Gastroesophageal sphincter (tissue), 4 donors: ENCODE measurements at regions not wholly inside any gene's neighbourhood (a gene's known extent, or its start where the extent isn't known, plus 50 kb on each side); places are given as distances from the start of the nearest gene placed in this dataset.

Experiments
- ATAC-seq: fragments of 150-250 bp; one replicate; pipeline ENCODE4 v1.9.1; 2016; ENCODE audit warnings: mild to moderate bottlenecking, moderate library complexity
- H3K27ac ChIP-seq, 4 donors: fragments of 200-600 bp; sonication (generic) in 3 of 4; 1 replicate in 3 of 4; 2 replicates in 1 of 4; pipeline ENCODE4 v1.5.1; 2016 to 2019
- H3K27me3 ChIP-seq: fragments of 200-600 bp; sonication (generic); one replicate; pipeline ENCODE4 v1.5.1; 2019
- H3K36me3 ChIP-seq, 2 donors: fragments of 200-600 bp; sonication (generic); one replicate each; pipeline ENCODE4 v1.5.1; 2019; ENCODE audit warnings: control low read depth in 1 of 2
- H3K4me1 ChIP-seq, 3 donors: fragments of 200-600 bp; sonication (generic); 1 replicate in 2 of 3; 2 replicates in 1 of 3; pipeline ENCODE4 v1.5.1; 2016 to 2019; ENCODE audit warnings: control low read depth in 2 of 3
- H3K4me3 ChIP-seq, 2 donors: fragments of 200-600 bp; sonication (generic); one replicate each; pipeline ENCODE4 v1.5.1; 2019; ENCODE audit warnings: mild to moderate bottlenecking in 1 of 2, moderate library complexity in 1 of 2
- H3K9me3 ChIP-seq, 3 donors: fragments of 200-600 bp; sonication (generic); one replicate each; pipeline ENCODE4 v1.5.1; 2017 to 2019; ENCODE audit warnings: control low read depth in 2 of 3
- EP300 ChIP-seq: sonication (generic); formaldehyde crosslinking; IDR thresholded peaks from one replicate; pipeline ENCODE4 v1.6.1; 2017; ENCODE audit warnings: antibody characterized with exemption, mild to moderate bottlenecking
- POLR2A ChIP-seq, 2 donors: fragments of 450-650 bp; IDR thresholded peaks; one replicate each; pipeline ENCODE4 v1.6.1; 2017; ENCODE audit warnings: antibody characterized with exemption in 2 of 2, mild to moderate bottlenecking in 2 of 2, moderate library complexity in 1 of 2
- POLR2AphosphoS5 ChIP-seq: sonication (generic); formaldehyde crosslinking; IDR thresholded peaks from one replicate; pipeline ENCODE4 v1.6.1; 2017; ENCODE audit warnings: antibody characterized with exemption
- WGBS, 2 donors: methylation state at CpG; one replicate each; pipeline ENCODE4 v1.1.5; 2018; ENCODE audit warnings: low coverage in 1 of 2; 5-methylcytosine and 5-hydroxymethylcytosine counted together
- TF ChIP-seq, protein P1 (sequence below), 4 experiments: fragments of 200-600 bp in 2 of 4; fragments of 450-650 bp in 2 of 4; sonication (generic) in 1 of 4; IDR thresholded peaks; one replicate each; pipeline ENCODE4 v1.5.1; 2017 to 2019; ENCODE audit warnings: antibody characterized with exemption in 4 of 4, mild to moderate bottlenecking in 2 of 4, moderate library complexity in 2 of 4

GRCh38 chr9:107991581-107991980 lies 502.0 kb upstream of the KLF4 start:
- Histone ChIP-seq H3K36me3 (no peaks in the 10 kb centered on the region), H3K27me3 (no peaks in the 10 kb centered on the region), H3K9me3 (no peaks in the 10 kb centered on the region), H3K27ac (no peak overlapping the region), H3K4me1 (no peaks in the 10 kb centered on the region), H3K4me3 (no peak overlapping the region)
- no CpG with 5 or more reads among the region's 4 CpGs for WGBS, 2 donors
- no peak for ATAC-seq
- TF ChIP-seq POLR2AphosphoS5, result no peak
- no peak for TF ChIP-seq EP300
- TF ChIP-seq, protein P1, sequence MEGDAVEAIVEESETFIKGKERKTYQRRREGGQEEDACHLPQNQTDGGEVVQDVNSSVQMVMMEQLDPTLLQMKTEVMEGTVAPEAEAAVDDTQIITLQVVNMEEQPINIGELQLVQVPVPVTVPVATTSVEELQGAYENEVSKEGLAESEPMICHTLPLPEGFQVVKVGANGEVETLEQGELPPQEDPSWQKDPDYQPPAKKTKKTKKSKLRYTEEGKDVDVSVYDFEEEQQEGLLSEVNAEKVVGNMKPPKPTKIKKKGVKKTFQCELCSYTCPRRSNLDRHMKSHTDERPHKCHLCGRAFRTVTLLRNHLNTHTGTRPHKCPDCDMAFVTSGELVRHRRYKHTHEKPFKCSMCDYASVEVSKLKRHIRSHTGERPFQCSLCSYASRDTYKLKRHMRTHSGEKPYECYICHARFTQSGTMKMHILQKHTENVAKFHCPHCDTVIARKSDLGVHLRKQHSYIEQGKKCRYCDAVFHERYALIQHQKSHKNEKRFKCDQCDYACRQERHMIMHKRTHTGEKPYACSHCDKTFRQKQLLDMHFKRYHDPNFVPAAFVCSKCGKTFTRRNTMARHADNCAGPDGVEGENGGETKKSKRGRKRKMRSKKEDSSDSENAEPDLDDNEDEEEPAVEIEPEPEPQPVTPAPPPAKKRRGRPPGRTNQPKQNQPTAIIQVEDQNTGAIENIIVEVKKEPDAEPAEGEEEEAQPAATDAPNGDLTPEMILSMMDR (IDR thresholded peaks at IDR 0.05), result no peak
- TF ChIP-seq POLR2A (IDR thresholded peaks at IDR 0.05), result no peak

GRCh38 chr9:107989544-107989943 lies 500.0 kb upstream of the KLF4 start:
- Histone ChIP-seq H3K4me1 (no peaks in the 10 kb centered on the region), H3K27me3 (no peaks in the 10 kb centered on the region), H3K36me3 (no peaks in the 10 kb centered on the region), H3K4me3 (no peak overlapping the region), H3K27ac (peak overlapping the region in 3 of 4 donors; percentile 36 to 46 (median 43)), H3K9me3 (no peaks in the 10 kb centered on the region)
- peak; percentile 87 for ATAC-seq
- 72 to 86% methylated on average over 1 to 2 of the region's 2 CpGs for WGBS, 2 donors
- TF ChIP-seq EP300, result no peak
- TF ChIP-seq POLR2AphosphoS5, result peak; percentile 72

- Histone ChIP-seq H3K27ac (peak overlapping the region in 3 of 4 donors; percentile 36 to 46 (median 43)), H3K4me3 (no peak overlapping the region), H3K4me1 (no peaks in the 10 kb centered on the region), H3K9me3 (no peaks in the 10 kb centered on the region), H3K27me3 (no peaks in the 10 kb centered on the region), H3K36me3 (no peaks in the 10 kb centered on the region)
- TF ChIP-seq, protein P1 (IDR thresholded peaks at IDR 0.05), result no peak
- no peak for TF ChIP-seq POLR2AphosphoS5
- TF ChIP-seq POLR2A (IDR thresholded peaks at IDR 0.05), result no peak
- no peak for TF ChIP-seq EP300
- peak; percentile 73 for ATAC-seq
- WGBS, 2 donors, result 27 to 52% methylated on average over 4 of the region's 4 CpGs
Measured at GRCh38 chr9:107989099-107989498, 499.5 kb upstream of the KLF4 start.

DNA sequence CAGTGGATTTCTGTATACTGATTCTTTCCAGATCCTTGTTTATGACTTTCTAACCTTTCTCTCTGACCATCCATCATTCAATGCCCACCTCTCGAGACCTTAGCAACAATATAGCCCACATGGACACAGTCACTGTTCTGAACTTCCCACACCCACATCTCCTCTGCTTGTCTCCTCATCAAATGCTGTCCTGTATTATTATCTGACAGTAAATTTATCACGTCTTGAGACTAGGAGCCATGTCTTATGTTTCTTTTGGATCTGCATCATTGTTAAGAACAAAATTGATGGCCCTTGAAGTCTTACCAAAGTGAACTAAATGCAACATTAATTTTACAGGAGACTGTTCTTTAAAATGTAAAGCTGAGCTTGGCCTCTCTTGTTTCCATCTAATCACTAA lies 495.4 kb upstream of the KLF4 start:
- Histone ChIP-seq H3K9me3 (no peaks in the 10 kb centered on the region), H3K4me1 (peaks cover 0 to 5% (median 0%) of the 10 kb centered on the region in 3 donors), H3K36me3 (no peaks in the 10 kb centered on the region), H3K27ac (no peak overlapping the region), H3K27me3 (no peaks in the 10 kb centered on the region), H3K4me3 (no peak overlapping the region)
- 70 to 90% methylated on average over 2 of the region's 2 CpGs for WGBS, 2 donors
- TF ChIP-seq EP300 (no peak), POLR2A (IDR thresholded peaks at IDR 0.05) (no peak), POLR2AphosphoS5 (no peak)
- TF ChIP-seq, protein P1 (IDR thresholded peaks at IDR 0.05), result no peak
- no peak for ATAC-seq

DNA sequence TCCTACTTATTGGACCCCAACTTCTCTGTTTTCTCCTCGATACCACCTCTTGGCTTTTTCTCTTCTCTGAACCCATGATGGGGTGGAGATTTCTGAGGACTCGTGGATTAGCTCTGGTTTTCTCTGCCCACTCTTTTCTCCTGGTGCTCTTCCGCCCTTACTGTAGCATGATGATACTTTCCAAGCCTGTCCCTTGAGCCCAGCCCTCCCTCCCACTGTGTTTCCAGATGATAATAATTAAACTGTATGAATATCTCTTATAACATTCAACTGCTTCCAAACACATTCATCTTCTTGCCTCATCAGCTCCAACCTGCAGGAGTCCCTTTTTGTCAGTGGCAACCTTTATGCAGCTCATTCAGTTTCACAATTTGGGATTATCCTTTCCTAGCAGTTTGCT lies 494.2 kb upstream of the KLF4 start:
- peak overlapping the region in 1 of 4 donors; percentile 44 for H3K27ac ChIP-seq
- 69 to 88% methylated on average over 3 of the region's 3 CpGs for WGBS, 2 donors
- no peaks in the 10 kb centered on the region for H3K27me3 ChIP-seq
- no peaks in the 10 kb centered on the region for H3K9me3 ChIP-seq
- TF ChIP-seq EP300, result no peak
- TF ChIP-seq, protein P1 (IDR thresholded peaks at IDR 0.05), result no peak
- TF ChIP-seq POLR2A (IDR thresholded peaks at IDR 0.05), result no peak
- TF ChIP-seq POLR2AphosphoS5, result no peak
- no peaks in the 10 kb centered on the region for H3K36me3 ChIP-seq
- H3K4me3 ChIP-seq, result no peak overlapping the region
- no peak for ATAC-seq
- peaks cover 0 to 5% (median 0%) of the 10 kb centered on the region in 3 donors for H3K4me1 ChIP-seq
